ENCODE measurements at regions not wholly inside any gene's neighbourhood (a gene's known extent, or its start where the extent isn't known, plus 50 kb on each side); places are given as distances from the start of the nearest gene placed in this dataset.
A peak's percentile ranks its signal among the peaks of the same experiment; 100 is the strongest.
"Not testable (repeated sequence)": the region's sequence is repeated elsewhere in the genome, so short reads cannot be mapped to it uniquely, and the experiment has no call there.

DNA sequence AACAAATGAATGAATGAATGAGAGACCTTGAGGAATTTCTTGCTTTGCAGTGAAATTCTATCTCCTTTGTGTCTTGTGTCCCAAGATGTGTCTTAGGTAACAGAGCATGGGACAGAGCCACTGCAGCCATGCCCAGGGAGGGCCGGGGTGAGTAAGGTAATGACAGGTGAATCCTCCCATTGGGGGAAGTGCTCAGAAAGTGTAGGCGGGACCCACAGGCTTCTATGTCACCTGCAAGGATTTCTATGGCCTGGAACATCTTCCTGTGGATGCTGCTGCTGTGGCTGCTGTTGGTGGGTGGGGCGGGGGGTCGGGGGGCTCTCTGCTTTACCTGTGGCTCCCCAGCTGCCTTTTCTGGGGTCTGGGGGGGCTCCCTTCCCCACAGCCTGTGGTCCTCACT, 133.6 kb upstream of the IER5L start:
- H3K9me3 Mint-ChIP-seq: no peaks in the 10 kb centered on the region
- no peak for DNase-seq
- H3K36me3 Mint-ChIP-seq (ENCODE audit: low read depth): no peaks in the 10 kb centered on the region
- CTCF ChIA-PET: no interaction called here
- no peak overlapping the region for H3K27ac Mint-ChIP-seq
- peaks cover 6% of the 10 kb centered on the region for H3K4me1 Mint-ChIP-seq (ENCODE audit: low read depth)
- intact Hi-C loops (cut with micrococcal nuclease): no loop called here
- H3K27me3 Mint-ChIP-seq (ENCODE audit: low read depth): no peaks in the 10 kb centered on the region
- no peak overlapping the region for H3K4me3 Mint-ChIP-seq

DNA sequence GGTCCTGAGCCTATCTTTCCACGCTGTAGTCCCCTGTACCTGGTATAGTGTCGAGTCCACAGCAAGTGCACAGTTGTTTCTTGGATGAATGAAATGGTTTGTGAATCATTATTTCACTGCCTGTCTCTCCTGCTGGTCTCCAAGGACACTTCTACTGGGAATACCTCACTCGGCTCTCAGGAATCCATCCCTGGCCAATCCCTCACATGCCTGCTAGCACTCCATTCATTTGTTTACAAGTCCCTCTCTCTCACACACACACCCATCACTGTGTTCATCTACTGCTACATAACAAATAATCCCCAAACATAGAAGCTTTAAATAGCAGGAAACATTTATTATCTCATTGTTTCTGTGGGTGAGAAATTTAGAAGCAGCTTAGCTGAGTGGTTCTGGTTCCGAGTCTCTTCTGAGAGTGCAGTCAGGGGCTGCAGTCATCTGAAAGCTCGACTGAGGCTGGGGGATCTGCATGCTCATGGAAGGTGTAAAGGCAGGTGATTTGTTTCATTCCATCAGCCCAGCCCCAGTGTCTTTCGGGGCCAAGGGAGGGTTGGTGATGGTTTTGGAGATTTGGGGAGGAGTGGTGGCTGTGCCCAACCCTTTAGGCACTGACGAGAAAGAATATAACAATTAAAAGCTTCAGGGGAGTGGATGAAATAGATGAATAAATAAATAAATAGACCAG, 132.7 kb upstream of the IER5L start:
- peaks cover 6% of the 10 kb centered on the region for H3K4me1 Mint-ChIP-seq (ENCODE audit: low read depth)
- H3K4me3 Mint-ChIP-seq: no peak overlapping the region
- H3K9me3 Mint-ChIP-seq: no peaks in the 10 kb centered on the region
- DNase-seq: no peak
- no peaks in the 10 kb centered on the region for H3K27me3 Mint-ChIP-seq (ENCODE audit: low read depth)
- H3K36me3 Mint-ChIP-seq (ENCODE audit: low read depth): no peaks in the 10 kb centered on the region
- no peak overlapping the region for H3K27ac Mint-ChIP-seq
- intact Hi-C loops (cut with micrococcal nuclease): no loop called here
- CTCF ChIA-PET: no interaction called here

DNA sequence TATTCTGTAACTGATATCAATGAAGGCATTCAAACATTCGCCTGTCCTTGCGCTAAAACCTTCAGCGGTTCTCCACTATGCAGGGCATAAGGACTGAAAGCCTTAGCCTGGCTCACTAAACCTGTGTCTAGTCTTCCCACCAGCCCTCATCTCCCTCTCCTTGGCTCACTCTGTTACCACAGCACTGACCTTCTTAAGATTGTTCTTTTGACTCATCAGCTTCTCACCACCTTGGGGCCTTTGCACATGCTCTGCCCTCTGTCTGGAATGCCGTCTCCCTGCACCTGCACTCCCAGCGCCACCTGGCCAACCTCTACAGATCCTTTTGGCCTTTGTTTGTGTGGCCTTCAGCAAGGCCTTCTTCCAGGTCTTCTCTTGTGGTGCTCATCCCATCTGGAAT, 131.8 kb upstream of the IER5L start:
- H3K4me3 Mint-ChIP-seq: no peak overlapping the region
- no peak overlapping the region for H3K27ac Mint-ChIP-seq
- CTCF ChIA-PET: no interaction called here
- H3K4me1 Mint-ChIP-seq (ENCODE audit: low read depth): peaks cover 6% of the 10 kb centered on the region
- no peaks in the 10 kb centered on the region for H3K27me3 Mint-ChIP-seq (ENCODE audit: low read depth)
- H3K36me3 Mint-ChIP-seq (ENCODE audit: low read depth): no peaks in the 10 kb centered on the region
- no peaks in the 10 kb centered on the region for H3K9me3 Mint-ChIP-seq
- no peak for DNase-seq
- intact Hi-C loops (cut with micrococcal nuclease): no loop called here

DNA sequence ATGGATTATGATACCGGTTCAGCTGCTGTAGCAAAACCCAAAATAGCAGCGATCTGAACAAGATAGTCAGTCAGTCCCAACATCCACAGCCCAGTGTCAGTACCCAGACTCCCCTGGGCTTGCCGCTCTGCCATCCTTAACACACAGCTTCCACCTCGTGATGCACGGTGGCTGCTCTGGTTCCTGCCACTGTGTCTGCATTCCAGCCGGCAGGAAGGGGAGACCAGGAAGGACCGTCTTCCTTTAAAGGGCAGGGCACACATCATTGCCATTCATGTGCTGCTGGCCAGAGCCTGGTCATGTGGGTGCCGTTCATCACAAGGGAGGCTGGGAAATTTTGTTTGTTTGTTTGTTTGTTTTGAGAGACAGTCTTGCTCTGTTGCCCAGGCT, 131.0 kb upstream of the IER5L start:
- no peaks in the 10 kb centered on the region for H3K9me3 Mint-ChIP-seq
- H3K4me1 Mint-ChIP-seq (ENCODE audit: low read depth): peaks cover 6% of the 10 kb centered on the region
- DNase-seq: no peak
- H3K27ac Mint-ChIP-seq: no peak overlapping the region
- no peaks in the 10 kb centered on the region for H3K36me3 Mint-ChIP-seq (ENCODE audit: low read depth)
- H3K27me3 Mint-ChIP-seq (ENCODE audit: low read depth): no peaks in the 10 kb centered on the region
- H3K4me3 Mint-ChIP-seq: no peak overlapping the region
- intact Hi-C loops (cut with micrococcal nuclease): no loop called here
- CTCF ChIA-PET: interaction anchor here (0.6 kb wide), 3 partner anchors 75 to 266 kb away, joined by 3 read pairs; no protein-coding TSS in a partner anchor

DNA sequence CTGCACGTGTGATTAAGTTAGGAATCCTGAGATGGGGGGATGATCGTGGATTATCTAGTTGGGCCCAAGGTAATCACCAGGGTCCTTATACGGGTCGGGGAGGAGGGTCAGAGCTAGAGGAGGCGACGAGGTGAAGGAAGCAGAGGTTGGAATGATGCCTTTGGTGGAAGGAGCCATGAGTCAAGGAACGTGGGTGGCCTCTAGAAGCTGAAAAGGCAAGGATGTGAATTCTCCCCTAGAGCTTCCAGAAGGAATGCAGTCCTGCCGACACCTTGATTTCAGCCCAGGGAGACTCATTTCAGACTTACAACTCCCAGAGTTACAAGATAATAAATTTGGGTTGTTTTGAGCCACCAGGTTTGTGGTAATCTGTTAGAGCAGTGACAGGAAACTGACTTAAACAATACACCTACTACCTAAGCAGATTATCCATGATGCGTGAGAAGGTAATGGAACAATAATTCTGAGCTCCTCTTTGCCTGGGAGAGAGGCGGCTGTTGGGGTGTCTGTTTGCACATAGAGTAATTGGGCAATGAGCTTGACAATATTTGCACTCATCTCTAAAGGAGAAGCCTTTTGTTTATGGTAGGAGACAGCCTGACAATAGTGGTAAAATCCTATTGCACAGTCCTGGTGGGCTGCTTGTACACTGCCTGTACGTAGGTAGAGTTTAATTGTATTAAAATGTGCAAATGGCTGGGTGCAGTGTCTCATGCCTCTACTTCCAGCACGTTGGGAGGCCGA, 129.3 kb upstream of the IER5L start:
- no peak overlapping the region for H3K4me3 Mint-ChIP-seq
- H3K36me3 Mint-ChIP-seq (ENCODE audit: low read depth): no peaks in the 10 kb centered on the region
- H3K9me3 Mint-ChIP-seq: peaks cover under 1% of the 10 kb centered on the region
- intact Hi-C loops (cut with micrococcal nuclease): no loop called here
- peaks cover 6% of the 10 kb centered on the region for H3K4me1 Mint-ChIP-seq (ENCODE audit: low read depth)
- H3K27ac Mint-ChIP-seq: no peak overlapping the region
- no peaks in the 10 kb centered on the region for H3K27me3 Mint-ChIP-seq (ENCODE audit: low read depth)
- DNase-seq: no peak
- CTCF ChIA-PET: interaction anchor here (1.0 to 1.2 kb wide), 3 partner anchors 70 to 316 kb away, joined by 3 to 6 read pairs (median 5); no protein-coding TSS in a partner anchor

DNA sequence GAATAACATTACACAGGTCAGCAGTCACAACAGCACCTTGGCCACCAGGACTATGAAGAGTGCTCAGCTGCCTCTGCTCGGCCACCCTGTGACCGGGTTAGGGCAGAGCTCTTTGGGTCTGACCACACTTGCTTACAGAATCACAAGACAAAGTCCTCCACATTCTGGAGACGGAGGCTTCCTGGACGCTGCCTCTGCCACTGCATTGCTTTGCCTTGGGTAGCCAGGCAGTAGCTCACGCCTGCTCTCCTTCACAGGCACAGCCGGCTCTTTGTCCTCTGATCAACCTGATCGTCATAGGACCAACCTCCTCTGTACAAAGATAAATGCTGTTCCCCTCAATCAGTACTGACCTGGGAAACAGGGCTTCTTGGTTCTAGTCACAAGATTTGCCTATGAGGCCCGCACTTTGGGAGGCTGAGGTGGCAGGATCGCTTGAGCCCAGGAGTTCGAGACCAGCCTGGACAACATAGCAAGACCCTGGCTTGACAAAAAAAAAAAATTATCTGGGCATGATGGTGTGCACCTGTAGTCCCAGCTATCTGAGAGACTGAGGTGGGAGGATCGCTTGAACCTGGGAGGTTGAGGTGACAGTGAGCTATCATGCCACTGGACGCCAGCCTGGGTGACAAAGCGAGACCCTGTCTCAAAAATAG, 128.4 kb upstream of the IER5L start:
- Mint-ChIP-seq H3K4me1 (ENCODE audit: low read depth) (peaks cover 6% of the 10 kb centered on the region), H3K27me3 (ENCODE audit: low read depth) (no peaks in the 10 kb centered on the region), H3K27ac (no peak overlapping the region), H3K36me3 (ENCODE audit: low read depth) (no peaks in the 10 kb centered on the region), H3K4me3 (no peak overlapping the region), H3K9me3 (peaks cover 2% of the 10 kb centered on the region)
- intact Hi-C loops (cut with micrococcal nuclease): no loop called here
- CTCF ChIA-PET: interaction anchor here (1.2 kb wide), 1 partner anchor 69 kb away, joined by 5 read pairs; no protein-coding TSS in a partner anchor
- DNase-seq: no peak

DNA sequence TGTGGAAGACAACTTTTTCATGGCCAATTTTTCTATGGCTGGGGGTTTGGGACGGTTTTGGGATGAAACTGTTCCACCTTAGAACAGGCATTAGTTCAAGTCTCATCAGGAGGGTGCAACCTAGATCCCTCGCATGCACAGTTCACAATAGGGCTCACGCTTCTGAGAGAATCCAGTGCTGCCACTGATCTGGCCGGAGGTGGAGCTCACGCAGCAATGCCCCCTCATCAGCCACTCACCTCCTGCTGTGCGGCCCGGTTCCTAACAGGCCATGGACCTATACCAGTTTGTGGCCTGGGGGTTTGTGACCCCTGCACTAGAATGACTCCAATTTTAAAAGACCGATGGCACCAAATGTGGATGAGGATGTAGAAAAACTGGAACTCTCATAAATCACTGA, 127.2 kb upstream of the IER5L start:
- Mint-ChIP-seq H3K4me1 (ENCODE audit: low read depth) (peaks cover 6% of the 10 kb centered on the region), H3K36me3 (ENCODE audit: low read depth) (no peaks in the 10 kb centered on the region), H3K27ac (no peak overlapping the region), H3K9me3 (peaks cover 2% of the 10 kb centered on the region), H3K4me3 (no peak overlapping the region), H3K27me3 (ENCODE audit: low read depth) (no peaks in the 10 kb centered on the region)
- CTCF ChIA-PET: no interaction called here
- DNase-seq: no peak
- intact Hi-C loops (cut with micrococcal nuclease): no loop called here

DNA sequence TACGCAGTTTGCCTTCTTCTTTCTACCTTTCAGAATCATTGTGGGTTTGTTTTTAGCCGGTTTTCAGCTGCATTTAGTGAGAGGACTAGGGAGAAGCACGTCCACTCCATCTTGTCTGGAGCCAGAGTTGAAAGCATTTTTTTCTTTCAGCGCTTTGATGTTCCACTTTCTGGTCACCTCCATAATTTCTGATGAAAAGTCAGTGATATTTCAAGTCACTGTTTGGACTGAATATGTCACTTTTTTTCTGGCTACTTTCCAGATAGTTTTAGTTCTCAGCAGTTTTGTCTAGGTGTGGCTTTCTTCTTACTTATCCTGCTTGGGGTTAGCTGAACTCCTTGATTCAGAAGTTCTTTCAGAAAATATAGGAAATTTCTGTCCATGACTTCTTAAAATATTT, 123.9 kb upstream of the IER5L start:
- Mint-ChIP-seq H3K36me3 (ENCODE audit: low read depth) (no peaks in the 10 kb centered on the region), H3K4me1 (ENCODE audit: low read depth) (no peaks in the 10 kb centered on the region), H3K27ac (no peak overlapping the region), H3K9me3 (peaks cover 4% of the 10 kb centered on the region), H3K4me3 (no peak overlapping the region), H3K27me3 (ENCODE audit: low read depth) (no peaks in the 10 kb centered on the region)
- CTCF ChIA-PET: no interaction called here
- intact Hi-C loops (cut with micrococcal nuclease): no loop called here
- DNase-seq: no peak

DNA sequence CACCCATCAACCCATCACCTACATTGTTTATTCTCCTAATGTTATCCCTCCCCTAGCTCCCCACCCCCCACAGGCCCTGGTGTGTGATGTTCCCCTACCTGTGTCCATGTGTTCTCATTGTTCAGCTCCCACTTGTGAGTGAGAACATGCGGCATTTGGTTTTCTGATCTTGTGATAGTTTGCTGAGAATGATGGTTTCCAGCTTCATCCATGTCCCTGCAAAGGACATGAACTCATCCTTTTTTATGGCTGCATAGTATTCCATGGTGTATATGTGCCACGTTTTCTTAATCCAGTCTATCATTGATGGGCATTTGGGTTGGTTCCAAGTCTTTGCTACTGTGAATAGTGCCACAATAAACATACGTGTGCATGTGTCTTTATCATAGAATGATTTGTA, 118.1 kb upstream of the IER5L start:
- peaks cover 12% of the 10 kb centered on the region for H3K9me3 Mint-ChIP-seq
- H3K27ac Mint-ChIP-seq; DNase-seq; H3K4me1 Mint-ChIP-seq (ENCODE audit: low read depth); intact Hi-C loops (cut with micrococcal nuclease); H3K4me3 Mint-ChIP-seq; CTCF ChIA-PET; H3K27me3 Mint-ChIP-seq (ENCODE audit: low read depth); H3K36me3 Mint-ChIP-seq (ENCODE audit: low read depth): not testable (repeated sequence)

DNA sequence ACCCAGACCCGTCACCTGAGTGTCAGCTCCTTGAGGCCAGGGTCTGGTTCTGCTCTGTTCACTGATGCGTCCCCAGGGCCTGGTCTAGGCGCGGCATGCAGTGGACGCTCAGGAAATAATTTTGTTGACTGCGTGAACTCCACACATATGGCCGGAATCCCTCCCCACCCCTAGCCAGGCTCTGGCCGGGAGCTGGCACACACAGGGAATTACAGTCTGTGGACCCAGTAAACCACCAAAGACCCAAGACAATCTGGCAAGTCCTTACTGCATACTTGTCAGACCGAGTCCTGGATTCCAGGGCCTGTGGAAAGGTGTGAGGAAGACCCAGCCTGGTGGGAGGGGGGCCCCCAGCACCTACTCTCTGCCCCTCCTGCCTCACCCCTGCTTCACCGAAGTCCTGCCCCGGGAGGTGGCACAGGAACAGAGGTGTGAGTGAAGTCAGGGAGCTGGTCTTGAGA, 113.0 kb upstream of the IER5L start:
- CTCF ChIA-PET: no interaction called here
- Mint-ChIP-seq H3K27ac (no peak overlapping the region), H3K27me3 (ENCODE audit: low read depth) (no peaks in the 10 kb centered on the region), H3K36me3 (ENCODE audit: low read depth) (no peaks in the 10 kb centered on the region), H3K4me3 (no peak overlapping the region), H3K9me3 (peaks cover 6% of the 10 kb centered on the region), H3K4me1 (ENCODE audit: low read depth) (no peaks in the 10 kb centered on the region)
- intact Hi-C loops (cut with micrococcal nuclease): no loop called here
- DNase-seq: peak; percentile 1

DNA sequence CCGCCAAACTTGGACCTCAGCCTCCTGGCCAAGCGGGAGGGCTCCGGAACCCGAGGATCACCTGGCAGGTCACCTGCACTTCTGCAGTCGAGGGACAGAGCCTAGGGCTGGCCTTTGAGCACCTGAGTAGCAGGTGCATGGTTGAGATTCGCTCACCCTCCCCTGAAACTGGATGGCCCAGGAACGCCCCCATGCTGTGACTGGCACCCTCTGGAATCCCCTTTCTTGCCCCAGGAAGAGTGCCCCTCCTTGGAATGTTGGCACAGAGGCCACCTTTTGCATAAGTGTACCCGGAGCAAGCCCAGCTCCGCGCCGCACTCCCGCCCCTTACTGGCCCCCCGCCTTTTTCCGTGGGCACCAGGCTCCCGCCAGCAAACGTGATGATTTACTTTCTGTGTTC, 112.5 kb upstream of the IER5L start:
- Mint-ChIP-seq H3K27me3 (ENCODE audit: low read depth) (no peaks in the 10 kb centered on the region), H3K9me3 (peaks cover 3% of the 10 kb centered on the region), H3K4me1 (ENCODE audit: low read depth) (no peaks in the 10 kb centered on the region), H3K4me3 (no peak overlapping the region), H3K27ac (no peak overlapping the region), H3K36me3 (ENCODE audit: low read depth) (no peaks in the 10 kb centered on the region)
- peak; percentile 2 for DNase-seq
- intact Hi-C loops (cut with micrococcal nuclease): no loop called here
- CTCF ChIA-PET: interaction anchor here (0.6 kb wide), 1 partner anchor 949 kb away, joined by 5 read pairs; no protein-coding TSS in a partner anchor

DNA sequence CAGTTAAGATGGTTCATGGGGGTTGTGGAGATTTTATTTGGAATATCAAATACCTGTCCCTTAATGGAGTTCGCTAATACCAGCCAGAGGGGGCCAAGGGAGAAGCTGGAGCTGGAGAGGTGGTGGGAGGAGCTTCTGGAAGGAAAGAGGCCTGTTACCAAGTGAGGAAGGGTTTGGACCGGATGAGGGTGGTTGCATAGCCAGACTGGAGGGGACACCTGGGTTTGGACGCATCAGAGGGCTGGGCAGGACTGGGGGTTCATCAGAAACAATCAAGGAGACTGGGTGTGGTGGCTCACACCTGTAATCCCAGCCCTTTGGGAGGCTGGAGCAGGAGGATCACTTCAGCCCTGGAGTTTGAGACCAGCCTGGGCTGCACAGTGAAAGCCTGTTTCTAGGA, 111.8 kb upstream of the IER5L start:
- CTCF ChIA-PET: no interaction called here
- H3K27ac Mint-ChIP-seq: no peak overlapping the region
- H3K4me3 Mint-ChIP-seq: no peak overlapping the region
- no peaks in the 10 kb centered on the region for H3K4me1 Mint-ChIP-seq (ENCODE audit: low read depth)
- intact Hi-C loops (cut with micrococcal nuclease): no loop called here
- no peak for DNase-seq
- no peaks in the 10 kb centered on the region for H3K27me3 Mint-ChIP-seq (ENCODE audit: low read depth)
- H3K36me3 Mint-ChIP-seq (ENCODE audit: low read depth): no peaks in the 10 kb centered on the region
- no peaks in the 10 kb centered on the region for H3K9me3 Mint-ChIP-seq
